Stomach (tissue), 8 donors: ENCODE measurements at regions not wholly inside any gene's neighbourhood (a gene's known extent, or its start where the extent isn't known, plus 50 kb on each side); places are given as distances from the start of the nearest gene placed in this dataset.

Experiments
- DNase-seq, 2 donors: peaks; one replicate each; pipeline versions ENCODE4 v3.0.0 to v3.0.0-alpha.2; 2013 to 2019
- H3K27ac ChIP-seq, 5 donors: fragments of 200-600 bp in 4 of 5; sonication (generic) in 4 of 5; one replicate each; pipeline ENCODE4 v1.5.1; 2013 to 2019; ENCODE audit warnings: mild to moderate bottlenecking in 1 of 5, moderate library complexity in 1 of 5
- H3K27me3 ChIP-seq, 3 donors: fragments of 200-600 bp; sonication (generic); one replicate each; pipeline ENCODE4 v1.5.1; 2017 to 2019; ENCODE audit warnings: mixed run types in 1 of 3
- H3K36me3 ChIP-seq, 4 donors: fragments of 200-600 bp; sonication (generic); 1 replicate in 3 of 4; 2 replicates in 1 of 4; pipeline ENCODE4 v1.5.1; 2016 to 2019
- H3K4me1 ChIP-seq, 4 donors: fragments of 200-600 bp; sonication (generic); one replicate each; pipeline ENCODE4 v1.5.1; 2016 to 2019
- H3K4me3 ChIP-seq, 4 donors: fragments of 200-600 bp; sonication (generic) in 3 of 4; one replicate each; pipeline ENCODE4 v1.5.1; 2016 to 2019; ENCODE audit warnings: mild to moderate bottlenecking in 1 of 4
- H3K9me3 ChIP-seq, 4 donors: fragments of 200-600 bp; sonication (generic); one replicate each; pipeline ENCODE4 v1.5.1; 2016 to 2019
- EP300 ChIP-seq: sonication (generic); formaldehyde crosslinking; IDR thresholded peaks from one replicate; pipeline ENCODE4 v1.6.1; 2017; ENCODE audit warnings: antibody characterized with exemption
- POLR2A ChIP-seq, 4 donors: fragments of 450-650 bp; IDR thresholded peaks; one replicate each; pipeline ENCODE4 v1.6.1; 2016; ENCODE audit warnings: antibody characterized with exemption in 4 of 4, control low read depth in 2 of 4, mild to moderate bottlenecking in 1 of 4, moderate library complexity in 1 of 4
- POLR2AphosphoS5 ChIP-seq, 3 donors: sonication (generic); formaldehyde crosslinking; IDR thresholded peaks; one replicate each; pipeline ENCODE4 v1.6.1; 2016; ENCODE audit warnings: antibody characterized with exemption in 3 of 3
- WGBS, 5 donors: extraction: QIAGEN DNeasy Blood & Tissue Kit in 3 of 5; methylation state at CpG; one replicate each; pipeline versions ENCODE4 v1.1.5 to v1.1.7; 2013 to 2018; 5-methylcytosine and 5-hydroxymethylcytosine counted together
- intact Hi-C: fragments of 100-400 bp; cut with DNase I; formaldehyde crosslinking; loops from one replicate; pipeline ENCODE4 v1.15.1; 2023; ENCODE audit warnings: low total_unique reads
- TF ChIP-seq, protein P1 (sequence below), 7 experiments: fragments of 450-650 bp in 4 of 7; fragments of 200-600 bp in 3 of 7; sonication (generic) in 3 of 7; IDR thresholded peaks; one replicate each; pipeline ENCODE4 v1.5.1; 2016 to 2019; ENCODE audit warnings: antibody characterized with exemption in 7 of 7, control low read depth in 2 of 7, mild to moderate bottlenecking in 1 of 7
- donor health status: healthy with polysubstance abuse.
- donor health status: Bipolar disorder and iron deficiency.
- donor health status: healthy.

DNA sequence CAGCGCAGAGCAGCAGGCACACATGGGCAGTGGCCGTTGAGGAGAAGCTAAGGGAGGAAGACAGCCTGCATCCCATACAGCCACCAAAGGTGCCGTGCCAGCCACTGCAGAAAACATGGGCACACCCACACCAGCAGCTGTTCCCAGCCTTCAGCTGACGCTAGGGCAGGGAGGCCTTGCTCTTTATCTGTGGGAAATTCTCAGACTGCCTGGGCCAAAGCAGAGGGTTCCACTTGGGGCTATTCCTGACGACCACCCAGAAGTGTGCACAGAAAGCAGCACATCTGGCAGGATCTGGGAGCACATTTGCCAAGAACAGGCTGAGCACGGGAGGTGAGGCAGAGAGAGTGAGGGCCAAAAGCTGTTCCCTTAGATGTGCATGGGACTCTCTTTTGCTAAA lies 101.3 kb upstream of the SOX11 start:
- intact Hi-C loops, result no loop called here
- no peak overlapping the region for H3K27ac ChIP-seq
- no peaks in the 10 kb centered on the region for H3K4me1 ChIP-seq
- H3K36me3 ChIP-seq, result no peaks in the 10 kb centered on the region
- no peaks in the 10 kb centered on the region for H3K9me3 ChIP-seq
- peak in 1 of 2 donors; percentile 8 for DNase-seq
- WGBS, 5 donors, result 45 to 73% (median 67%) methylated on average over 4 to 6 of the region's 6 CpGs
- H3K4me3 ChIP-seq, result no peak overlapping the region
- no peak for TF ChIP-seq POLR2AphosphoS5 (IDR thresholded peaks at IDR 0.05)
- TF ChIP-seq POLR2A (IDR thresholded peaks at IDR 0.05), result no peak
- TF ChIP-seq EP300, result no peak
- H3K27me3 ChIP-seq, result peaks cover 0 to 6% (median 0%) of the 10 kb centered on the region in 3 donors

DNA sequence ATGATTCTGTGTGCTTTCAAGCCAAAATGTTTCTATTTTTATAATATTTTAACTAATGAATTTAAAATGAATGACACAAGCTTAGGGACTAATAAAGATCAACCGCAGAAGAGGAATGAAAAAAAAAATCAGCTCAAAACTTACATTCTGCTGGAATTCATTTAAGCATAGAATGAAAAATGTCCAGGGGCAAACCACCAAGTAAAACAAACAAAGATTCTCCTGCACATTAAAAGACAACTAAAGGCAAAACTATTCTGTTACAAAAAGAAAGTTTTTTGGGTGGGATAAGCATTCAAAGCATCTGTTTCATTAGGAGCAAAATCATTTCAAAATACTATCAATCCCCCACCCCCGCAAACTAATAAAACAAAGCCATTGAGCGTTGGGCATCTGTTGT lies 99.3 kb upstream of the SOX11 start:
- no peak for DNase-seq
- WGBS, 5 donors, result 71 to 84% (median 80%) methylated on average over 3 of the region's 3 CpGs
- H3K4me3 ChIP-seq, result no peak overlapping the region
- intact Hi-C loops, result no loop called here
- H3K27ac ChIP-seq, result no peak overlapping the region
- H3K27me3 ChIP-seq, result peaks cover 0 to 6% (median 0%) of the 10 kb centered on the region in 3 donors
- TF ChIP-seq EP300 (no peak), POLR2A (IDR thresholded peaks at IDR 0.05) (no peak), POLR2AphosphoS5 (IDR thresholded peaks at IDR 0.05) (no peak)
- TF ChIP-seq, protein P1, sequence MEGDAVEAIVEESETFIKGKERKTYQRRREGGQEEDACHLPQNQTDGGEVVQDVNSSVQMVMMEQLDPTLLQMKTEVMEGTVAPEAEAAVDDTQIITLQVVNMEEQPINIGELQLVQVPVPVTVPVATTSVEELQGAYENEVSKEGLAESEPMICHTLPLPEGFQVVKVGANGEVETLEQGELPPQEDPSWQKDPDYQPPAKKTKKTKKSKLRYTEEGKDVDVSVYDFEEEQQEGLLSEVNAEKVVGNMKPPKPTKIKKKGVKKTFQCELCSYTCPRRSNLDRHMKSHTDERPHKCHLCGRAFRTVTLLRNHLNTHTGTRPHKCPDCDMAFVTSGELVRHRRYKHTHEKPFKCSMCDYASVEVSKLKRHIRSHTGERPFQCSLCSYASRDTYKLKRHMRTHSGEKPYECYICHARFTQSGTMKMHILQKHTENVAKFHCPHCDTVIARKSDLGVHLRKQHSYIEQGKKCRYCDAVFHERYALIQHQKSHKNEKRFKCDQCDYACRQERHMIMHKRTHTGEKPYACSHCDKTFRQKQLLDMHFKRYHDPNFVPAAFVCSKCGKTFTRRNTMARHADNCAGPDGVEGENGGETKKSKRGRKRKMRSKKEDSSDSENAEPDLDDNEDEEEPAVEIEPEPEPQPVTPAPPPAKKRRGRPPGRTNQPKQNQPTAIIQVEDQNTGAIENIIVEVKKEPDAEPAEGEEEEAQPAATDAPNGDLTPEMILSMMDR (IDR thresholded peaks at IDR 0.05), result no peak
- no peaks in the 10 kb centered on the region for H3K36me3 ChIP-seq
- H3K9me3 ChIP-seq, result no peaks in the 10 kb centered on the region
- no peaks in the 10 kb centered on the region for H3K4me1 ChIP-seq

DNA sequence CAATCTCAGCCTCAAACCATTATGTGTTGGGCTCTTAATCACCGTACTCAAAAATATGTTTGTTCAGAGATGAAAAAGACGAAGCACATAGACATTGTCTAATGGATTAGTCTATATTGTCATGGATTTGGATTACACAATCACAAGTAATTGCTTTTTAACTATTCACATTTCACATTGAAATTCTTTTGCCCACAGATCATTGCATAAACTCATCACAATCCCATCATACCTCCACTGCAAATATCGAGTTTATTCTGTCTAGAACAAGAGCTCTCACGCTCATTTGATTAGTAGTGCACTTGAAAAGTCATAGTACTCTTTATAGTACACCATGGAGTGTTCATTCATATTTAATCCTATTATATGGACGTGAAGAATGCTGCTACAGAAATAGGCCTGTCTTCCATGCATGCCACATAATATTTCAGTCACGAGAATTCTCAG lies 97.9 kb upstream of the SOX11 start:
- intact Hi-C loops, result no loop called here
- no peak for DNase-seq
- no peaks in the 10 kb centered on the region for H3K9me3 ChIP-seq
- H3K36me3 ChIP-seq, result no peaks in the 10 kb centered on the region
- peaks cover 0 to 6% (median 0%) of the 10 kb centered on the region in 3 donors for H3K27me3 ChIP-seq
- no peak overlapping the region for H3K27ac ChIP-seq
- TF ChIP-seq EP300 (no peak), POLR2A (IDR thresholded peaks at IDR 0.05) (no peak), POLR2AphosphoS5 (IDR thresholded peaks at IDR 0.05) (no peak)
- TF ChIP-seq, protein P1 (IDR thresholded peaks at IDR 0.05), result no peak
- H3K4me3 ChIP-seq, result no peak overlapping the region
- 72 to 82% (median 76%) methylated on average over 6 of the region's 6 CpGs for WGBS, 5 donors
- H3K4me1 ChIP-seq, result no peaks in the 10 kb centered on the region

DNA sequence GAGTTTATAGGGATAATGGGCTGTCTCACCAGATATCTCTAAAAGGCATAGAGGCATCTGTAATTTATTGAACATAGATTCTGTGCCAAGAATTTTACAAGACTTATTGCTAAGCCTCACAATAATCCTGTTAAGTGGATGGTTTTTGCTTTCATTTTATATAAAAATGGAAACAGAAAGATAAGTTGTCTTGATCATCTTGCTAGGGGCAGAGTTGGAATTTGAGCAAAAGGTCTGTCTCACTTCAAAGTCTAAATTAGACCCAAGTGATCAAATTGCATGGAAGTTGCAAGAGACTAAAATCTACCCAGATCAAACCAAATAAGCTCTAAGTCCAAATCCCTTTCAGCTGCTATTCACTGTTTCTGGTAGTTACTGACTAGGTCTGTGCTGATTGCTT lies 95.3 kb upstream of the SOX11 start:
- TF ChIP-seq POLR2A (IDR thresholded peaks at IDR 0.05), result no peak
- TF ChIP-seq EP300, result no peak
- TF ChIP-seq, protein P1 (IDR thresholded peaks at IDR 0.05), result no peak
- no peak for TF ChIP-seq POLR2AphosphoS5 (IDR thresholded peaks at IDR 0.05)
- Histone ChIP-seq H3K36me3 (no peaks in the 10 kb centered on the region), H3K27me3 (no peaks in the 10 kb centered on the region), H3K27ac (no peak overlapping the region), H3K4me1 (no peaks in the 10 kb centered on the region), H3K4me3 (no peak overlapping the region), H3K9me3 (no peaks in the 10 kb centered on the region)
- intact Hi-C loops, result no loop called here
- DNase-seq, result no peak

DNA sequence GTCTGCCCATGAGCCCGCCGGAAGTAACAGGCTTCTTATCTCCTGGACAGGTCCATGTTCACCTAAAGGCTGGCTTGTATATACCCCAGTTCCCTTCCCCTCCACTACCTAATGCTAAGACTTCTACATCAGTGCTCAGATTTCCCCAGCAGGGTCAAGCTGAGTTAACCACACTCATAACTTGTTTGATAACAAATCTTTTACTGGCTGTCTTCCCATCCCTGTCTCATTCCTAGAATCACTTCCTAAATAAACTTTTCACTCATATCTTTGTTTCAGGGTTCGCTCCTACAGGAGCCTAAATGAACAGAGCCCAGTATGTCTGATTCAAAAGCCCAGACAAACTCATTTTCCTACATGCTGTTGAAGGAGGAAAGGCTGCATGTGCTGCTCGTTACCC lies 94.0 kb upstream of the SOX11 start:
- no peak overlapping the region for H3K27ac ChIP-seq
- intact Hi-C loops, result no loop called here
- no peaks in the 10 kb centered on the region for H3K4me1 ChIP-seq
- H3K9me3 ChIP-seq, result peaks cover 0 to 10% (median 3%) of the 10 kb centered on the region in 4 donors
- TF ChIP-seq POLR2A (IDR thresholded peaks at IDR 0.05) (no peak), EP300 (no peak), POLR2AphosphoS5 (IDR thresholded peaks at IDR 0.05) (no peak)
- TF ChIP-seq, protein P1 (IDR thresholded peaks at IDR 0.05), result no peak
- H3K27me3 ChIP-seq, result no peaks in the 10 kb centered on the region
- no peak overlapping the region for H3K4me3 ChIP-seq
- no peaks in the 10 kb centered on the region for H3K36me3 ChIP-seq
- 72 to 87% (median 74%) methylated on average over 4 of the region's 4 CpGs for WGBS, 5 donors
- no peak for DNase-seq
